Mesendoderm (in vitro differentiated cells): ENCODE measurements at regions not wholly inside any gene's neighbourhood (a gene's known extent, or its start where the extent isn't known, plus 50 kb on each side); places are given as distances from the start of the nearest gene placed in this dataset.
"Not testable (repeated sequence)": the region's sequence is repeated elsewhere in the genome, so short reads cannot be mapped to it uniquely, and the experiment has no call there.

Experiments
- DNase-seq: peaks from one replicate; pipeline ENCODE4 v3.0.0; 2013
- H2AK5ac ChIP-seq: 2 replicates; pipeline ENCODE4 v1.6.1; 2013; ENCODE audit warnings: low read length, inconsistent platforms
- H2BK120ac ChIP-seq: 2 replicates; pipeline ENCODE4 v1.6.1; 2013; ENCODE audit warnings: low read depth, mild to moderate bottlenecking, low read length, moderate library complexity, mixed read lengths
- H2BK15ac ChIP-seq: replicated peaks from 2 replicates; pipeline ENCODE4 v1.6.1; 2013; ENCODE audit warnings: low read depth, mild to moderate bottlenecking, moderate library complexity
- H2BK5ac ChIP-seq: 2 replicates; pipeline ENCODE4 v1.6.1; 2013; ENCODE audit warnings: low read length, inconsistent platforms
- H3K18ac ChIP-seq: 2 replicates; pipeline ENCODE4 v1.6.1; 2013; ENCODE audit warnings: mild to moderate bottlenecking, low read length, mixed read lengths
- H3K23ac ChIP-seq: one replicate; pipeline ENCODE4 v1.6.1; 2013; ENCODE audit warnings: low read length
- H3K27ac ChIP-seq: 2 replicates; pipeline ENCODE4 v1.5.1; 2013; ENCODE audit warnings: low read depth, mild to moderate bottlenecking, inconsistent platforms, low read length, moderate library complexity
- H3K27me3 ChIP-seq: 2 replicates; pipeline ENCODE4 v1.6.1; 2013; ENCODE audit warnings: low read length, control low read depth, mild to moderate bottlenecking, inconsistent platforms; ENCODE audit not compliant: insufficient read depth, poor library complexity
- H3K36me3 ChIP-seq: 2 replicates; pipeline ENCODE4 v1.6.1; 2013; ENCODE audit warnings: low read length, inconsistent platforms; ENCODE audit not compliant: control insufficient read depth, insufficient read depth
- H3K4ac ChIP-seq: one replicate; pipeline ENCODE4 v1.6.1; 2013; ENCODE audit warnings: low read depth, mild to moderate bottlenecking, low read length, moderate library complexity
- H3K4me1 ChIP-seq: 2 replicates; pipeline ENCODE4 v1.6.1; 2013; ENCODE audit warnings: low read depth, low read length, inconsistent platforms; ENCODE audit not compliant: control insufficient read depth
- H3K4me2 ChIP-seq: 2 replicates; pipeline ENCODE4 v1.6.1; 2013; ENCODE audit warnings: low read length
- H3K4me3 ChIP-seq: 2 replicates; pipeline ENCODE4 v1.5.1; 2013; ENCODE audit warnings: mild to moderate bottlenecking, low read length
- H3K56ac ChIP-seq: one replicate; pipeline ENCODE4 v1.6.1; 2013; ENCODE audit warnings: low read length
- H3K79me1 ChIP-seq: 2 replicates; pipeline ENCODE4 v1.6.1; 2013; ENCODE audit warnings: low read length, inconsistent platforms
- H3K79me2 ChIP-seq: 2 replicates; pipeline ENCODE4 v1.6.1; 2013; ENCODE audit warnings: mild to moderate bottlenecking, low read length; ENCODE audit not compliant: control insufficient read depth, insufficient read depth
- H3K9ac ChIP-seq: 2 replicates; pipeline ENCODE4 v1.6.1; 2013; ENCODE audit warnings: low read length, inconsistent platforms
- H4K5ac ChIP-seq: one replicate; pipeline ENCODE4 v1.6.1; 2013; ENCODE audit warnings: low read length
- H4K8ac ChIP-seq: one replicate; pipeline ENCODE4 v1.6.1; 2013; ENCODE audit warnings: low read depth, mild to moderate bottlenecking, control low read depth, low read length, moderate library complexity
- WGBS: extraction: QIAGEN DNeasy Blood & Tissue Kit; methylation state at CpG from one replicate; pipeline ENCODE4 v1.1.7; 2013; ENCODE audit warnings: low lambda C conversion rate, missing lambda C conversion rate; ENCODE audit not compliant: insufficient coverage; ENCODE audit errors: extremely low coverage; 5-methylcytosine and 5-hydroxymethylcytosine counted together

GRCh38 chr2:87524619-87525188 lies 223.2 kb upstream of the PLGLB2 start:
- not testable (repeated sequence) for H3K23ac ChIP-seq, H2AK5ac ChIP-seq, H3K9ac ChIP-seq, H2BK120ac ChIP-seq, H3K56ac ChIP-seq, H4K8ac ChIP-seq, H3K27me3 ChIP-seq, H3K79me1 ChIP-seq, H3K4me1 ChIP-seq, H3K27ac ChIP-seq, H2BK5ac ChIP-seq, H3K4ac ChIP-seq, H3K79me2 ChIP-seq, H2BK15ac ChIP-seq, H3K4me2 ChIP-seq, DNase-seq, H3K36me3 ChIP-seq, H3K4me3 ChIP-seq, H4K5ac ChIP-seq, H3K18ac ChIP-seq
- no CpG with 5 or more reads among the region's 5 CpGs for WGBS

GRCh38 chr2:87525497-87525991 lies 222.3 kb upstream of the PLGLB2 start:
- no CpG with 5 or more reads among the region's 5 CpGs for WGBS
- not testable (repeated sequence) for H3K4me2 ChIP-seq, H2BK15ac ChIP-seq, H2BK5ac ChIP-seq, H3K27me3 ChIP-seq, H2AK5ac ChIP-seq, H3K56ac ChIP-seq, H3K36me3 ChIP-seq, H3K4ac ChIP-seq, H3K4me1 ChIP-seq, DNase-seq, H3K27ac ChIP-seq, H2BK120ac ChIP-seq, H4K5ac ChIP-seq, H4K8ac ChIP-seq, H3K4me3 ChIP-seq, H3K9ac ChIP-seq, H3K23ac ChIP-seq, H3K79me2 ChIP-seq, H3K18ac ChIP-seq, H3K79me1 ChIP-seq

GRCh38 chr2:87526258-87526657 lies 221.6 kb upstream of the PLGLB2 start:
- H3K4ac ChIP-seq, H3K4me3 ChIP-seq, H3K36me3 ChIP-seq, H2AK5ac ChIP-seq, H3K79me2 ChIP-seq, DNase-seq, H3K18ac ChIP-seq, H4K8ac ChIP-seq, H3K4me1 ChIP-seq, H4K5ac ChIP-seq, H3K56ac ChIP-seq, H2BK15ac ChIP-seq, H2BK5ac ChIP-seq, H3K27me3 ChIP-seq, H2BK120ac ChIP-seq, H3K79me1 ChIP-seq, H3K9ac ChIP-seq, H3K4me2 ChIP-seq, H3K23ac ChIP-seq, H3K27ac ChIP-seq: not testable (repeated sequence)
- WGBS: no CpG with 5 or more reads among the region's 5 CpGs

GRCh38 chr2:87531968-87532715 lies 215.7 kb upstream of the PLGLB2 start:
- H4K8ac ChIP-seq, H3K23ac ChIP-seq, H3K4me1 ChIP-seq, H3K36me3 ChIP-seq, H2BK120ac ChIP-seq, H3K9ac ChIP-seq, H3K4me2 ChIP-seq, H3K18ac ChIP-seq, H2BK5ac ChIP-seq, H3K4ac ChIP-seq, H2BK15ac ChIP-seq, H4K5ac ChIP-seq, H3K79me1 ChIP-seq, H3K4me3 ChIP-seq, H2AK5ac ChIP-seq, H3K79me2 ChIP-seq, DNase-seq, H3K27ac ChIP-seq, H3K56ac ChIP-seq, H3K27me3 ChIP-seq: not testable (repeated sequence)
- WGBS: no CpG with 5 or more reads among the region's 7 CpGs

- WGBS: no CpG with 5 or more reads among the region's 9 CpGs
- DNase-seq: not testable (repeated sequence)
These were observed 214.3 kb upstream of the PLGLB2 start for GRCh38 chr2:87533390-87534272.

More at GRCh38 chr2:87533390-87534272, 214.3 kb upstream of the PLGLB2 start:
- H2BK5ac ChIP-seq, H3K36me3 ChIP-seq, H4K8ac ChIP-seq, H3K79me1 ChIP-seq, H3K4me1 ChIP-seq, H2BK15ac ChIP-seq, H3K27me3 ChIP-seq, H3K18ac ChIP-seq, H3K4me2 ChIP-seq, H3K27ac ChIP-seq, H4K5ac ChIP-seq, H3K79me2 ChIP-seq, H2AK5ac ChIP-seq, H3K9ac ChIP-seq, H3K23ac ChIP-seq, H3K4me3 ChIP-seq, H3K56ac ChIP-seq, H2BK120ac ChIP-seq, H3K4ac ChIP-seq: not testable (repeated sequence)
